Kidney (tissue), 13 donors: ENCODE measurements at regions not wholly inside any gene's neighbourhood (a gene's known extent, or its start where the extent isn't known, plus 50 kb on each side); places are given as distances from the start of the nearest gene placed in this dataset.

Experiments
- DNase-seq, 5 donors: peaks; one replicate each; pipeline ENCODE4 v3.0.0-alpha.2; 2013 to 2020
- FAIRE-seq: peaks from 2 replicates; lab custom pipeline; 2012; peaks lifted over from hg19 to GRCh38; lab: Jason Lieb, UNC
- H3K27ac ChIP-seq, 2 donors: one replicate each; pipeline ENCODE4 v1.7.0; 2013; ENCODE audit warnings: low read depth in 2 of 2, low read length in 2 of 2, inconsistent platforms in 1 of 2
- H3K27me3 ChIP-seq: one replicate; pipeline ENCODE4 v1.7.1; 2013; ENCODE audit warnings: low read length, inconsistent platforms; ENCODE audit not compliant: control insufficient read depth, insufficient read depth
- H3K36me3 ChIP-seq, 3 donors: one replicate each; pipeline versions ENCODE4 v1.7.0 to v1.7.1; 2013; ENCODE audit warnings: low read length in 3 of 3, control low read depth in 1 of 3, inconsistent platforms in 1 of 3; ENCODE audit not compliant: insufficient read depth in 3 of 3, control insufficient read depth in 2 of 3
- H3K4me1 ChIP-seq, 3 donors: one replicate each; pipeline versions ENCODE4 v1.7.0 to v1.7.1; 2013; ENCODE audit warnings: low read length in 3 of 3, inconsistent platforms in 1 of 3, low read depth in 1 of 3; ENCODE audit not compliant: control insufficient read depth in 2 of 3, insufficient read depth in 2 of 3
- H3K4me3 ChIP-seq, 3 donors: one replicate each; pipeline versions ENCODE4 v1.7.0 to v1.8.1; 2013; ENCODE audit warnings: low read length in 3 of 3, control low read depth in 1 of 3, inconsistent platforms in 1 of 3
- H3K9ac ChIP-seq, 3 donors: one replicate each; pipeline versions ENCODE4 v1.7.0 to v1.7.1; 2013; ENCODE audit warnings: low read length in 3 of 3, control low read depth in 1 of 3, inconsistent platforms in 1 of 3
- H3K9me3 ChIP-seq, 3 donors: one replicate each; pipeline versions ENCODE4 v1.7.0 to v1.7.1; 2013; ENCODE audit warnings: low read length in 3 of 3, control low read depth in 1 of 3, inconsistent platforms in 1 of 3; ENCODE audit not compliant: control insufficient read depth in 2 of 3, insufficient read depth in 1 of 3
- intact Hi-C: fragments of 100-400 bp; cut with DNase I; formaldehyde crosslinking; loops from one replicate; pipeline ENCODE4 v1.11.1; 2022
- TF ChIP-seq, protein P1 (sequence below): IDR thresholded peaks from 3 replicates; pipeline ENCODE4 v1.5.1; 2012; ENCODE audit warnings: mild to moderate bottlenecking, moderate library complexity, borderline replicate concordance; ENCODE audit not compliant: insufficient read depth; ENCODE audit errors: extremely low read depth
- donor health status: control.
- donor health status: control.
- donor health status: control.
- donor health status: control.
- donor health status: control.
- donor health status: DM: yes; HTN: yes; CAD: no.
- donor health status: Normal renal cell carcinoma (clear cell type).

DNA sequence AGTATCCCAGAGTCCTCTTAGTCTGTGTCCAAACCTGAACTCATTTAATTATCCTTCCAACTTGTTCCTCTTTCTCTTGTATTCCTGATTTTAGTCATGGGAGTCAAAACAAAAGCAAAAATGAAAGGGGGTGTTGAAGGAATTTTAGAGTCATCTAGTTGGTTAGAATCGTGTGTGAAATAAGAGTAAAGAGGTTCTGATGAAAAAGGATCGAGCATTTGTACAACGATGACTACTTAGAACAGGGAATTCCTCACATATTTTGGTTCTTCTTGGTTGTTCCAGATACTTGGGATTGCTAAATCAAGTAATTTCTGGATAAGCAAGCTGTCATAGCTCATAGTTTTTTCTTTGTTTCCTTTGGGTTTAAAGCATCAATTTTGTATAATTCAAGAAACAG is 194.4 kb downstream of the BCOR start:
- H3K36me3 ChIP-seq = no peaks in the 10 kb centered on the region
- peak; percentile 29 for FAIRE-seq
- intact Hi-C loops = no loop called here
- DNase-seq = no peak
- peaks cover 2% of the 10 kb centered on the region for H3K27me3 ChIP-seq
- H3K4me1 ChIP-seq = peaks cover 0 to 9% (median 0%) of the 10 kb centered on the region in 3 donors
- H3K27ac ChIP-seq = no peak overlapping the region
- no peak overlapping the region for H3K4me3 ChIP-seq
- H3K9me3 ChIP-seq = no peaks in the 10 kb centered on the region
- TF ChIP-seq, protein P1, sequence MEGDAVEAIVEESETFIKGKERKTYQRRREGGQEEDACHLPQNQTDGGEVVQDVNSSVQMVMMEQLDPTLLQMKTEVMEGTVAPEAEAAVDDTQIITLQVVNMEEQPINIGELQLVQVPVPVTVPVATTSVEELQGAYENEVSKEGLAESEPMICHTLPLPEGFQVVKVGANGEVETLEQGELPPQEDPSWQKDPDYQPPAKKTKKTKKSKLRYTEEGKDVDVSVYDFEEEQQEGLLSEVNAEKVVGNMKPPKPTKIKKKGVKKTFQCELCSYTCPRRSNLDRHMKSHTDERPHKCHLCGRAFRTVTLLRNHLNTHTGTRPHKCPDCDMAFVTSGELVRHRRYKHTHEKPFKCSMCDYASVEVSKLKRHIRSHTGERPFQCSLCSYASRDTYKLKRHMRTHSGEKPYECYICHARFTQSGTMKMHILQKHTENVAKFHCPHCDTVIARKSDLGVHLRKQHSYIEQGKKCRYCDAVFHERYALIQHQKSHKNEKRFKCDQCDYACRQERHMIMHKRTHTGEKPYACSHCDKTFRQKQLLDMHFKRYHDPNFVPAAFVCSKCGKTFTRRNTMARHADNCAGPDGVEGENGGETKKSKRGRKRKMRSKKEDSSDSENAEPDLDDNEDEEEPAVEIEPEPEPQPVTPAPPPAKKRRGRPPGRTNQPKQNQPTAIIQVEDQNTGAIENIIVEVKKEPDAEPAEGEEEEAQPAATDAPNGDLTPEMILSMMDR = no peak
- H3K9ac ChIP-seq = no peak overlapping the region

DNA sequence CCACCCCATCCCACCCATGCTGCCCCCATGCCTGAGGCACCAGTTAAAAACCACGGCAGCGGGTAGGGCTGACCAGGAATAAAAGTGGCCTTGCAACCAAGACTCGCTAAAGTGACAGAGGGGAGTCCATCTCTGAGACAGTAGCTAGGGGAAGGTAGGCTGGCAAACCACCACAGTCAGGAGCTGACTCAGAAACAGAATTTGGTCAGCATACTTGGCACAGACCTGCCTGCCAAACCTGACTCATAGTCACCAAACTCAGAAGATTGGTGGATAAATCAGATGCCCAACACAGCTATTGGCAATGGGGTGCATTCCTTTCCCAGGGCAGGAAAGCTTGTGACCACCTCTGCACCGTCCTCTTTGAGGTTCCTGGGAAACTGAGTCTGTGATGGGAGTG is 193.8 kb downstream of the BCOR start:
- TF ChIP-seq, protein P1 = no peak
- no peak for DNase-seq
- Histone ChIP-seq H3K4me3 (no peak overlapping the region), H3K4me1 (peaks cover 0 to 13% (median 0%) of the 10 kb centered on the region in 3 donors), H3K27me3 (peaks cover 2% of the 10 kb centered on the region), H3K27ac (no peak overlapping the region), H3K9me3 (no peaks in the 10 kb centered on the region), H3K36me3 (no peaks in the 10 kb centered on the region), H3K9ac (no peak overlapping the region)
- intact Hi-C loops = no loop called here
- FAIRE-seq = no peak

DNA sequence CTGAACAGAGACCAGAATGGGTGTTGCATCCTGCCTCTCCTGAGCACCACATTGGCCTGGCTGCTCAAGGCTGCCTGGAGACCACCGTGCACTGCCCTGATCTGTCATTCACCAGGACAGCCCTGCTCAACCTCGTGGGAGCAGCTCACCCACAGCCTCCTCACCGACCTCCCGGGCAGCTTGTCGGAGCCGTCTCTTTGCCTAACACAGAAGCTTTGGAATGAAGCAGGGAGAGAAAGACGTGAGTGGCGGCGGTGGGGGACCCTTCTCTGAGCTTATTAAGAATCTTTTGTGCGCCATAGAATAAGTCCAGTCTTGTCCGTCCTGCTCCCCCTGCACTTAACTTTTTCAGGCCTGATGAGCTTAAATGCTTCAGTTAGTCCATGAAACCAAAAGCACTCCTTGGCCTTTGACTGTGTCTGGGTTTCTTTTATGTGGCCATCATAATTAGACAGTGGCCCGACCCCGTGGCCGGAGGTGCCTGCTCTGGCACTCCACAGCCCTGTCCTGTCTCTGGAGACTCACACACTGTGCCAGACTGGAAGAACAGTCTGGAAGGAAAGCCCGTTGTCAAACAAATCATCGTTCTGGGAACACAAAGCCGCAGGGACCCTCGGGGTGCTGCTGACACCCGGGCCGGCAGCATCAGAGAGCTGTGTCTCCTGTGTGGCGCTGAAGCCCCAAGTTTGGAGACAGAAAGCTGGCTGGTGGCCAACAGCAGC is 192.8 kb downstream of the BCOR start:
- H3K27ac ChIP-seq = no peak overlapping the region
- peaks cover 0 to 13% (median 0%) of the 10 kb centered on the region in 3 donors for H3K4me1 ChIP-seq
- H3K36me3 ChIP-seq = no peaks in the 10 kb centered on the region
- intact Hi-C loops = no loop called here
- H3K9ac ChIP-seq = no peak overlapping the region
- no peak overlapping the region for H3K4me3 ChIP-seq
- FAIRE-seq (no peak), DNase-seq (peak in 2 of 5 donors; percentile 37 to 56)
- H3K27me3 ChIP-seq = peaks cover 2% of the 10 kb centered on the region
- no peaks in the 10 kb centered on the region for H3K9me3 ChIP-seq
- TF ChIP-seq, protein P1 = no peak
